ENCODE measurements at regions not wholly inside any gene's neighbourhood (a gene's known extent, or its start where the extent isn't known, plus 50 kb on each side); places are given as distances from the start of the nearest gene placed in this dataset.

GRCh38 chr3:170740726-170741591, 129.0 kb downstream of the RPL22L1 start:
- FAIRE-seq (peak; percentile 86), DNase-seq (ENCODE audit: low read depth, low spot score) (no peak)
- H3K4me2 ChIP-seq (ENCODE audit: control insufficient read depth, extremely low read depth, insufficient read depth, low read depth, low read length): peak overlapping the region; percentile 78
- H3K9ac ChIP-seq (ENCODE audit: control insufficient read depth, extremely low read depth, insufficient read depth, low read length): peak overlapping the region; percentile 61
- H3K9me3 ChIP-seq (ENCODE audit: control insufficient read depth, low read depth, low read length): no peaks in the 10 kb centered on the region
- H3K4me1 ChIP-seq (ENCODE audit: control insufficient read depth, extremely low read depth, insufficient read depth, low read length): peaks cover 57% of the 10 kb centered on the region
- no peaks in the 10 kb centered on the region for H3K9me1 ChIP-seq (ENCODE audit: control insufficient read depth, extremely low read depth, insufficient read depth, low read length)
- dilution Hi-C loops (cut with MboI; ENCODE audit: extremely low pct_ligation_motif_present, low sequenced_read_pairs): no loop called here
- peak overlapping the region; percentile 46 for H2AFZ ChIP-seq (ENCODE audit: control insufficient read depth, low read length)
- TF ChIP-seq EZH2 (IDR thresholded peaks at IDR 0.05; ENCODE audit: low read length) (no peak), CTCF (optimal IDR thresholded peaks at IDR 0.05 in 1 of 3, IDR thresholded peaks at IDR 0.05 in 1 of 3, conservative IDR thresholded peaks at IDR 0.05 in 1 of 3; ENCODE audit: extremely low read depth in 1 of 3, insufficient read depth in 2 of 3, low read length in 3 of 3) (no peak)
- H3K79me2 ChIP-seq (ENCODE audit: control insufficient read depth, insufficient read depth, low read length): no peaks in the 10 kb centered on the region
- H3K36me3 ChIP-seq (ENCODE audit: control insufficient read depth in 2 of 2, extremely low read depth in 1 of 2, insufficient read depth in 2 of 2, low read length in 2 of 2): no peaks in the 10 kb centered on the region
- peak overlapping the region; percentile 79 for H3K27ac ChIP-seq (ENCODE audit: control insufficient read depth, insufficient read depth, low read length)
- H3K4me3 ChIP-seq (ENCODE audit: control insufficient read depth in 2 of 3, extremely low read depth in 1 of 3, insufficient read depth in 2 of 3, low read depth in 1 of 3, low read length in 3 of 3): peak overlapping the region in 2 of 3 experiments; percentile 8 to 13
- H4K20me1 ChIP-seq (ENCODE audit: control insufficient read depth, extremely low read depth, insufficient read depth, low read length): no peaks in the 10 kb centered on the region
- H3K27me3 ChIP-seq (ENCODE audit: control insufficient read depth, extremely low read depth, insufficient read depth, low read length): no peaks in the 10 kb centered on the region

- Histone ChIP-seq H3K4me1 (ENCODE audit: control insufficient read depth, extremely low read depth, insufficient read depth, low read length) (peaks cover 50% of the 10 kb centered on the region), H3K36me3 (ENCODE audit: control insufficient read depth in 2 of 2, extremely low read depth in 1 of 2, insufficient read depth in 2 of 2, low read length in 2 of 2) (no peaks in the 10 kb centered on the region), H3K9ac (ENCODE audit: control insufficient read depth, extremely low read depth, insufficient read depth, low read length) (no peak overlapping the region), H3K4me2 (ENCODE audit: control insufficient read depth, extremely low read depth, insufficient read depth, low read depth, low read length) (peak overlapping the region; percentile 78), H3K79me2 (ENCODE audit: control insufficient read depth, insufficient read depth, low read length) (no peaks in the 10 kb centered on the region), H3K9me1 (ENCODE audit: control insufficient read depth, extremely low read depth, insufficient read depth, low read length) (no peaks in the 10 kb centered on the region), H3K9me3 (ENCODE audit: control insufficient read depth, low read depth, low read length) (no peaks in the 10 kb centered on the region), H3K27me3 (ENCODE audit: control insufficient read depth, extremely low read depth, insufficient read depth, low read length) (no peaks in the 10 kb centered on the region), H3K4me3 (ENCODE audit: control insufficient read depth in 2 of 3, extremely low read depth in 1 of 3, insufficient read depth in 2 of 3, low read depth in 1 of 3, low read length in 3 of 3) (no peak overlapping the region), H3K27ac (ENCODE audit: control insufficient read depth, insufficient read depth, low read length) (peak overlapping the region; percentile 79), H4K20me1 (ENCODE audit: control insufficient read depth, extremely low read depth, insufficient read depth, low read length) (no peaks in the 10 kb centered on the region), H2AFZ (ENCODE audit: control insufficient read depth, low read length) (peak overlapping the region; percentile 46)
- DNase-seq (ENCODE audit: low read depth, low spot score) (no peak), FAIRE-seq (no peak)
- dilution Hi-C loops (cut with MboI; ENCODE audit: extremely low pct_ligation_motif_present, low sequenced_read_pairs): no loop called here
- no peak for TF ChIP-seq EZH2 (IDR thresholded peaks at IDR 0.05; ENCODE audit: low read length)
- TF ChIP-seq CTCF (optimal IDR thresholded peaks at IDR 0.05 in 1 of 3, IDR thresholded peaks at IDR 0.05 in 1 of 3, conservative IDR thresholded peaks at IDR 0.05 in 1 of 3; ENCODE audit: extremely low read depth in 1 of 3, insufficient read depth in 2 of 3, low read length in 3 of 3): no peak
These were observed 129.7 kb downstream of the RPL22L1 start for GRCh38 chr3:170740285-170740684.
